ENCODE measurements at regions not wholly inside any gene's neighbourhood (a gene's known extent, or its start where the extent isn't known, plus 50 kb on each side); places are given as distances from the start of the nearest gene placed in this dataset.

- no peak for TF ChIP-seq POLR2A (IDR thresholded peaks at IDR 0.05)
- TF ChIP-seq CTCF (IDR thresholded peaks at IDR 0.05), result no peak
These were observed 85.5 kb upstream of the PGR start for GRCh38 chr11:101215069-101215468.
